IPS DF 6.9 (cell line): ENCODE measurements at regions not wholly inside any gene's neighbourhood (a gene's known extent, or its start where the extent isn't known, plus 50 kb on each side); places are given as distances from the start of the nearest gene placed in this dataset.

Experiments used
- DNase-seq: peaks from one replicate; pipeline ENCODE4 v3.0.0-alpha.2; 2013; ENCODE audit warnings: low read depth, low spot score
- H3K27ac ChIP-seq: one replicate; pipeline ENCODE4 v1.5.1; 2013; ENCODE audit warnings: low read length, control low read depth
- H3K27me3 ChIP-seq: 2 replicates; pipeline ENCODE4 v1.6.1; 2013; ENCODE audit warnings: mild to moderate bottlenecking, low read length; ENCODE audit not compliant: control insufficient read depth, insufficient read depth
- H3K36me3 ChIP-seq: 2 replicates; pipeline ENCODE4 v1.6.1; 2013; ENCODE audit warnings: low read length; ENCODE audit not compliant: control insufficient read depth, insufficient read depth
- H3K4me1 ChIP-seq: 2 replicates; pipeline ENCODE4 v1.6.1; 2013; ENCODE audit warnings: low read length; ENCODE audit not compliant: control insufficient read depth, insufficient read depth
- H3K4me3 ChIP-seq: 2 replicates; pipeline ENCODE4 v1.5.1; 2013; ENCODE audit warnings: mild to moderate bottlenecking, low read length
- H3K9me3 ChIP-seq: 2 replicates; pipeline ENCODE4 v1.6.1; 2013; ENCODE audit warnings: low read length, inconsistent platforms; ENCODE audit not compliant: control insufficient read depth, insufficient read depth
- WGBS: extraction: QIAGEN DNeasy Blood & Tissue Kit; methylation state at CpG from one replicate; pipeline ENCODE4 v1.1.7; 2013; ENCODE audit warnings: mixed read lengths, missing lambda C conversion rate; ENCODE audit not compliant: insufficient read length, insufficient coverage; 5-methylcytosine and 5-hydroxymethylcytosine counted together

- DNase-seq: no peak
- Histone ChIP-seq H3K27me3 (no peaks in the 10 kb centered on the region), H3K9me3 (no peaks in the 10 kb centered on the region), H3K36me3 (no peaks in the 10 kb centered on the region), H3K4me1 (no peaks in the 10 kb centered on the region), H3K27ac (no peak overlapping the region), H3K4me3 (no peak overlapping the region)
- WGBS: no CpG with 5 or more reads among the region's 1 CpG
Measured at GRCh38 chr4:64784125-64784524, 374.9 kb upstream of the TECRL start.

- no CpG with 5 or more reads among the region's 3 CpGs for WGBS
Measured at GRCh38 chr4:64781737-64782326, 372.6 kb upstream of the TECRL start.

GRCh38 chr4:64780664-64781063, 371.4 kb upstream of the TECRL start:
- no peaks in the 10 kb centered on the region for H3K27me3 ChIP-seq
- H3K27ac ChIP-seq: no peak overlapping the region
- no peak for DNase-seq
- no peaks in the 10 kb centered on the region for H3K36me3 ChIP-seq
- no CpG with 5 or more reads among the region's 5 CpGs for WGBS
- H3K4me1 ChIP-seq: peaks cover 2% of the 10 kb centered on the region; the same call in 1 of the 2 replicates
- no peaks in the 10 kb centered on the region for H3K9me3 ChIP-seq
- no peak overlapping the region for H3K4me3 ChIP-seq

More at GRCh38 chr4:64781737-64782326, 372.6 kb upstream of the TECRL start:
- no peaks in the 10 kb centered on the region for H3K9me3 ChIP-seq
- H3K27ac ChIP-seq: no peak overlapping the region
- no peaks in the 10 kb centered on the region for H3K27me3 ChIP-seq
- H3K36me3 ChIP-seq: no peaks in the 10 kb centered on the region
- peaks cover 2% of the 10 kb centered on the region; the same call in 1 of the 2 replicates for H3K4me1 ChIP-seq
- no peak overlapping the region for H3K4me3 ChIP-seq
- peak; percentile 16 for DNase-seq

- Histone ChIP-seq H3K36me3 (no peaks in the 10 kb centered on the region), H3K27me3 (no peaks in the 10 kb centered on the region), H3K4me1 (peaks cover 2% of the 10 kb centered on the region; the same call in 1 of the 2 replicates), H3K9me3 (no peaks in the 10 kb centered on the region), H3K27ac (no peak overlapping the region), H3K4me3 (no peak overlapping the region)
- no CpG with 5 or more reads among the region's 3 CpGs for WGBS
- DNase-seq: no peak
Measured at GRCh38 chr4:64777286-64777685, 368.0 kb upstream of the TECRL start.

GRCh38 chr4:64776820-64777219, 367.6 kb upstream of the TECRL start:
- H3K4me3 ChIP-seq: no peak overlapping the region
- no peak for DNase-seq
- no CpG with 5 or more reads among the region's 2 CpGs for WGBS
- H3K27me3 ChIP-seq: no peaks in the 10 kb centered on the region
- no peaks in the 10 kb centered on the region for H3K36me3 ChIP-seq
- peaks cover 2% of the 10 kb centered on the region; the same call in 1 of the 2 replicates for H3K4me1 ChIP-seq
- no peak overlapping the region for H3K27ac ChIP-seq
- no peaks in the 10 kb centered on the region for H3K9me3 ChIP-seq

- DNase-seq: no peak
- Histone ChIP-seq H3K36me3 (no peaks in the 10 kb centered on the region), H3K27me3 (no peaks in the 10 kb centered on the region), H3K27ac (no peak overlapping the region), H3K9me3 (no peaks in the 10 kb centered on the region), H3K4me3 (no peak overlapping the region), H3K4me1 (peaks cover 2% of the 10 kb centered on the region; the same call in 1 of the 2 replicates)
- WGBS: 100% methylated on average over 2 of the region's 3 CpGs
Measured at GRCh38 chr4:64774626-64775025, 365.4 kb upstream of the TECRL start.

GRCh38 chr4:64771149-64771548, 361.9 kb upstream of the TECRL start:
- Histone ChIP-seq H3K27me3 (no peaks in the 10 kb centered on the region), H3K4me3 (no peak overlapping the region), H3K9me3 (no peaks in the 10 kb centered on the region), H3K36me3 (no peaks in the 10 kb centered on the region), H3K27ac (no peak overlapping the region), H3K4me1 (no peaks in the 10 kb centered on the region)
- WGBS: no CpG with 5 or more reads among the region's 2 CpGs
- DNase-seq: no peak

GRCh38 chr4:64767547-64767946, 358.3 kb upstream of the TECRL start:
- Histone ChIP-seq H3K9me3 (no peaks in the 10 kb centered on the region), H3K36me3 (no peaks in the 10 kb centered on the region), H3K4me3 (no peak overlapping the region), H3K27me3 (no peaks in the 10 kb centered on the region), H3K4me1 (no peaks in the 10 kb centered on the region), H3K27ac (no peak overlapping the region)
- no peak for DNase-seq
- no CpG with 5 or more reads among the region's 2 CpGs for WGBS

- no peak overlapping the region for H3K4me3 ChIP-seq
Measured at GRCh38 chr4:64766565-64766964, 357.3 kb upstream of the TECRL start.

GRCh38 chr4:64756016-64756415, 346.8 kb upstream of the TECRL start:
- DNase-seq: no peak
- no CpG with 5 or more reads among the region's 2 CpGs for WGBS

More at GRCh38 chr4:64766565-64766964, 357.3 kb upstream of the TECRL start:
- Histone ChIP-seq H3K9me3 (no peaks in the 10 kb centered on the region), H3K4me1 (no peaks in the 10 kb centered on the region), H3K27ac (no peak overlapping the region), H3K27me3 (no peaks in the 10 kb centered on the region), H3K36me3 (no peaks in the 10 kb centered on the region)
- DNase-seq: no peak
- no CpG with 5 or more reads among the region's 1 CpG for WGBS

More at GRCh38 chr4:64756016-64756415, 346.8 kb upstream of the TECRL start:
- H3K27me3 ChIP-seq: no peaks in the 10 kb centered on the region
- no peaks in the 10 kb centered on the region for H3K36me3 ChIP-seq
- H3K9me3 ChIP-seq: peaks cover 4% of the 10 kb centered on the region
- H3K27ac ChIP-seq: no peak overlapping the region
- H3K4me3 ChIP-seq: no peak overlapping the region
- no peaks in the 10 kb centered on the region for H3K4me1 ChIP-seq
